ENCODE measurements at regions not wholly inside any gene's neighbourhood (a gene's known extent, or its start where the extent isn't known, plus 50 kb on each side); places are given as distances from the start of the nearest gene placed in this dataset.
A peak's percentile ranks its signal among the peaks of the same experiment; 100 is the strongest.

DNA sequence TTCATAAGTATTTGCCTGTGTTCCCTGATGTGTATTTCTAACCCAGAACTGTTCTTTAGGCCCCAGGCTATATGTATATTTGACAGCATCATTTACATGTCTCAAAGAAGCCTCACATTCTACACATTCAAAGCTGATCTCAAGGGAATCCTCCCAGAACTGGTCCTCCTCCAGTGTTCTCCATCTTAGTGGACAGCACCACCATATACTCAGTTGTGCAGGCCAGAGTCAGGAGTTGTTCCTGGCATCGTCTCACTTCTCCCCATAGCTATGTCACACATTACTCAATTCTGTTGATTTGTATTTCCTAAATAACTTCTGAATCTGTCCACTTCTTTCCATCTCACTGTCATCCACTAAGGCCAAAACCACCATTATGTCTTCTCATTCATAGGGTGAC lies 82.8 kb upstream of the TRPC3 start:
- no peak for DNase-seq (ENCODE audit: low read depth)

- DNase-seq (ENCODE audit: low read depth) = no peak
Observed at GRCh38 chr4:122027203-122027602, 75.3 kb upstream of the TRPC3 start.

DNA sequence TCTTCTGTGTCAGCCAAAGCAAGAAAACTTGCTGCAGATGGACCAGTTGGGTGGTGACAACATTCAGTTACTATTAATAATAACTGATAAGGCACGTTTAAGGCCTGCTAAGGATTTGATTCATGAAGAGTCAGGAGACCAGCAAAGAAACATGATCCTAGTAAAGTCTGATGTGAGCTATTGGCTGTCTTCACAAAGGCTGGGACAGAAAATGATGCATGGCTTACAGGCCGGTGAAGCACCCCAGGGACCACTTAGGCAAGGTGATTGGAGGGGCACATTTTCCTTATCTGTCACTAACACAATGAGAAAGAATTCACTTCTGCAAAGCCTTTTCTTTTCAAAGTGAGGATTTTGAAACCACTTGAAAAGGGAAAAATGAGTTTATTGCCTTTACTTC lies 65.4 kb upstream of the TRPC3 start:
- no peak for DNase-seq (ENCODE audit: low read depth)

DNA sequence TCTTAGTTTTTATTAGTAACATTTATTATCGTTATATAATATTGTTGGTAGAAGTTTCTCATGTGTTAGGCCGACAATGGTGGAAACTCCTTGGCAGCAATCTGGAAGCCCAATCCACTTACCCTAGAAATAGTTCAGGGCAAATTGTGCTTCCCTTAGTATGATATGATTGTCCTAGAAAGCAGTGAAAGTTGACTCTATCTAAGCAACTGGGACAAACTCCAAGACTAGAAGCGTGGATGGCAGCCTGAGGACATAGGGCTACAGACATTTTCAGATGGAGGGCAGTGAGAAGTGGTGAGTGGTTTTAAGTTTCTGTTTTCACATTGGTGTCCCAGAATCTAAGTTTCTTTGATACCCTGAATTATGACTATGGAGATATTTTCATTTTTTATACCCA lies 63.3 kb upstream of the TRPC3 start:
- DNase-seq (ENCODE audit: low read depth) = no peak

- peak; percentile 78 for DNase-seq (ENCODE audit: low read depth)
Observed at GRCh38 chr4:122012735-122013134, 60.9 kb upstream of the TRPC3 start.

DNA sequence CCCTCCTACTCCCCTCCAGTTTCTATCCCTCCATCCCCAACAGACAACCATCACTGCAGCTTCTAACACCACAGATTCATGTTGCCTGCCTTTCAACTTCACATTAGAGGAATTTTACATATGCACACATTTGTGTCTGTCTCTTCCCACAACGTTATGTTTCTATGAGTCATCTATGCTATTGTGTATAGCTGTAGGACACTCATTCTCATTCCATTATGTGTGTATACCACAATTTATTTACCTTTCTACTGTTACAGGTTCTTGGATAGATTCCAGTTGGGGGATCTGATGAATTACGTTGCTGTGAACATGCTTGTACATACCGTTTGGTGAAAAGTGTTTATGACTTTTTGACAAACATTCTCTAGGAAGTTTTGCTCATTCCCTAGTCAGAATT lies 58.8 kb upstream of the TRPC3 start:
- peak; percentile 72 for DNase-seq (ENCODE audit: low read depth)

GRCh38 chr4:122009524-122009923 lies 57.7 kb upstream of the TRPC3 start:
- no peak for DNase-seq (ENCODE audit: low read depth)

- peak; percentile 18 for DNase-seq (ENCODE audit: low read depth)
Observed at GRCh38 chr4:122007016-122007415, 55.2 kb upstream of the TRPC3 start.

GRCh38 chr4:122005064-122005755 lies 53.4 kb upstream of the TRPC3 start:
- peak; percentile 75 for DNase-seq (ENCODE audit: low read depth)

GRCh38 chr4:122003335-122003734 lies 51.5 kb upstream of the TRPC3 start:
- peak; percentile 44 for DNase-seq (ENCODE audit: low read depth)

All from EH (cell line).